SK-MEL-5 (cell line): ENCODE measurements at regions not wholly inside any gene's neighbourhood (a gene's known extent, or its start where the extent isn't known, plus 50 kb on each side); places are given as distances from the start of the nearest gene placed in this dataset.

ENCODE experiments used
- DNase-seq: peaks from one replicate; pipeline ENCODE4 v3.0.0-alpha.2; 2016; ENCODE audit warnings: low read depth, low spot score
- in situ Hi-C: cut with HindIII; loops from 2 replicates; pipeline ENCODE4 v1.10.0; 2016; ENCODE audit warnings: low sequenced_read_pairs, high pct_unique_total_duplicates, low pct_unique_long_range_greater_than_20kb

- in situ Hi-C loops, result no loop called here
- no peak for DNase-seq
Observed at GRCh38 chr20:4544765-4545164, 141.5 kb upstream of the PRNP start.

- no peak for DNase-seq
- in situ Hi-C loops, result no loop called here
Observed at GRCh38 chr20:4542270-4542669, 144.0 kb upstream of the PRNP start.

GRCh38 chr20:4534315-4534714 is 151.9 kb upstream of the PRNP start:
- in situ Hi-C loops, result no loop called here
- no peak for DNase-seq

GRCh38 chr20:4533368-4534133 is 152.7 kb upstream of the PRNP start:
- in situ Hi-C loops, result no loop called here
- peak; percentile 46 for DNase-seq

- in situ Hi-C loops, result no loop called here
- no peak for DNase-seq
Observed at GRCh38 chr20:4532772-4533171, 153.5 kb upstream of the PRNP start.

- no peak for DNase-seq
- in situ Hi-C loops, result no loop called here
Observed at GRCh38 chr20:4524792-4525191, 161.5 kb upstream of the PRNP start.

GRCh38 chr20:4524307-4524706 is 161.9 kb upstream of the PRNP start:
- in situ Hi-C loops, result no loop called here
- no peak for DNase-seq

GRCh38 chr20:4522310-4522709 is 163.9 kb upstream of the PRNP start:
- in situ Hi-C loops, result no loop called here
- DNase-seq, result no peak

GRCh38 chr20:4521170-4521968 is 164.9 kb upstream of the PRNP start:
- DNase-seq, result no peak
- in situ Hi-C loops, result no loop called here

- in situ Hi-C loops, result no loop called here
- peak; percentile 70 for DNase-seq
Observed at GRCh38 chr20:4519534-4519933, 166.7 kb upstream of the PRNP start.

GRCh38 chr20:4516876-4517275 is 169.4 kb upstream of the PRNP start:
- in situ Hi-C loops, result no loop called here
- DNase-seq, result no peak

GRCh38 chr20:4513720-4514119 is 172.5 kb upstream of the PRNP start:
- in situ Hi-C loops, result no loop called here
- no peak for DNase-seq

- DNase-seq, result peak; percentile 22
- in situ Hi-C loops, result no loop called here
Observed at GRCh38 chr20:4512891-4513550, 173.2 kb upstream of the PRNP start.

GRCh38 chr20:4511776-4512175 is 174.5 kb upstream of the PRNP start:
- in situ Hi-C loops, result no loop called here
- DNase-seq, result no peak

- in situ Hi-C loops, result no loop called here
Observed at GRCh38 chr20:4509825-4510522, 176.3 kb upstream of the PRNP start.

GRCh38 chr20:4508773-4509172 is 177.5 kb upstream of the PRNP start:
- in situ Hi-C loops, result no loop called here
- DNase-seq, result no peak

More at GRCh38 chr20:4509825-4510522, 176.3 kb upstream of the PRNP start:
- no peak for DNase-seq

GRCh38 chr20:4507288-4507719 is 179.0 kb upstream of the PRNP start:
- in situ Hi-C loops, result no loop called here
- DNase-seq, result no peak

GRCh38 chr20:4504814-4505213 is 181.4 kb upstream of the PRNP start:
- no peak for DNase-seq
- in situ Hi-C loops, result no loop called here
